ENCODE measurements at regions not wholly inside any gene's neighbourhood (a gene's known extent, or its start where the extent isn't known, plus 50 kb on each side); places are given as distances from the start of the nearest gene placed in this dataset.
A peak's percentile ranks its signal among the peaks of the same experiment; 100 is the strongest.

DNA sequence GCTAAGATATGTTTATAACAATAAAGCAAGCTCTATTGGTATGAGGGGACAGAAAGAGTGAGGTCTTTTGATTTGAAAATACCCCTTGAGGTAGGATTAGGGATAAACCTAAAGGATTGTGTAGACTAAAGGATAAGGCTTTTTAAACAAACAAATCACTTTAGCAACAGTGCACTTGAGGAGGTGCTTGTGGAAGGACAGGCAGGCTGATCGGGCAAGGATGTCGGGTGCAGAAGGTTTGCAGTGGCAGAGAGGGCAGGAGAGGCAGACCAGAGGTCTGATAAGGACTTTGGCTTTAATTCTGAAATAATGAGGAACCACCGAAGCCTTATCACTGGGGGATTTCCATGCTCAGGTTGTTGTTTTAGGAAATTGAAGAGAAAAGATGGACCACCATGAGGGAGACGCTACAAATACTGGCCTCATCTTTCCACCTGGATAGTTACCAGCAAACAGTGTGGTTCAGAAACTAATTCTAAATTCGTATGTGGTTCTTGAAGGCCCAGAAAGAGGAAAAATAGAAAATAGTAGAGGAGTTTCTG lies 119.5 kb upstream of the KLF6 start:
- no peak for DNase-seq

DNA sequence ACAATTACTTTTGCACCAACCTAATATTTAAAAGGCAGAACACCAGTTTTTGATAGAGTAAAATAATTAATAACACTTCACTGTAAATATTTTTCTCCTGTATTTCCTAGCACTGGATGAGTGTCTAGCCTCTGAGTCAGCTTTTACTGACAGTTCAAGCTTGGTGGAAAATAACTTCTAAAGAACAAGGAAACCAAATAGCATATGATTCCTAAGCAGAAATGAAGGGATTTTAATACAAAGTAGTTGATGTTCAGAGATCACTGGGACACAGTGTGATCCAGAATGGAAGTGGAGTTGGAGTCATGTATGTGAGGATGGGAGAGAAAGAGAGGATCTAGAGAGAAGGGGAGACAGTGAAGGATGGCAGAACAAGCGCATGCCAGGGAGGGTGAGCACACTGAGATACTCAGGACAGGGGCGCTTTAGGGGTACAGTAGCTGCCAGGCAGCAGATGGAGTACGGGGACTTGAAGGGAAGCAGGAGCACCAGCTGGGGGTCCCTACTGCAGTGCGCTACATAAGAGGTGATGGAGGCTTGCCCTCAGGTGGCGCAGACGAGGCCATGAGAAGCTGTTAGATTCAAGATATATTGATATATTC lies 117.9 kb upstream of the KLF6 start:
- DNase-seq, result no peak

DNA sequence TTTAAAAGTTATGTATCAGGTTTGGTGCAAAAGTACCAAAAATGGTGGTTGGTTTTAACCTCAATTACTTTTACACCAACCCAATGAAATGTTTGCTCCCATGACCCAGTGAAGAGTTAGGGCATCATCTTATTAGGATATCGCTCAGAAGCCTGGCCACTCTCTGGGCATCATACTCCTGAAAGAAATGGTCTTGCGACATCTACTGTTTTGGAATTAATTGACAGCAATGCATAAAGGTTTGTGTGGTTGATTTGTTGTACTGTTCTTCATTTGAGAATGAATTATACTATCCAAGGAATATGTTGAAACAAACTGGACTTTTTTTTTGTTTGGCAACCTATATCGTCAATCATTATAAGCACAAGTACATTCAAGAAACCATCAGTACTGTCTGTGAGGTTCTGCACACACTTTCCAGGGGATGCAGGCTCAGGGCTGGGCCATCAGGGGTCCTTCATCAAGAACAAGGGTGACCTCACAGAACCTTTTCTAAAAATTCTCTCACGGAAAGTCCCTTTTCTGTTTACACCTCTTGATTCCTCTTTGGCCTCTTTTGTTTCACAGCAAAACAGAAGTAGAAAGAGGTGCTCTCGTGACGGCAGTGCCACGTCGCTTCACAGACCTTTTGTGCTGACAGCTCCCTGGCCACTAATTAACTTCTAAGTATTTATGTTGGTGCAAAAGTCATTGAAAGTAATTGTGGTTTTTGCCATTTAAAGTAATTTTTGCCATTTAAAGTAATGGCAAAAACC lies 117.2 kb upstream of the KLF6 start:
- DNase-seq, result peak; percentile 39

DNA sequence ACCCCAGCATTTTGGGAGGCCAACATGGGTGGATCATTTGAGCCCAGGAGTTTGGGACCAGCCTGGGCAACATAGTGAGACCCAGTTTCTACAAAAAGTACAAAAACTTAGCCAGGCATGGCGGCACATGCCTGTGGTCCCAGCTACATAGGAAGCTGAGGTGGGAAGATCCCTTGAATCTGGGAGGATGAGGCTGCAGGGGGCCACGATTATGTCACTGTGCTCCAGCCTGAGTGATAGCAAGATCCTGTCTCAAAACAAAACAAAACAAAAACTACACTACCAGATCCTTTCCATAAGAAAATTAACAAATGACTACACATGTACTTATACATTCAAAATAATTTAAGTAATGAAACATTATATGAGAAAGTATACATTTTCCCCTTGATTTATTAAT lies 116.4 kb upstream of the KLF6 start:
- DNase-seq, result no peak

GRCh38 chr10:3900391-3900790 lies 115.4 kb upstream of the KLF6 start:
- DNase-seq, result no peak

GRCh38 chr10:3898821-3899220 lies 113.8 kb upstream of the KLF6 start:
- no peak for DNase-seq

DNA sequence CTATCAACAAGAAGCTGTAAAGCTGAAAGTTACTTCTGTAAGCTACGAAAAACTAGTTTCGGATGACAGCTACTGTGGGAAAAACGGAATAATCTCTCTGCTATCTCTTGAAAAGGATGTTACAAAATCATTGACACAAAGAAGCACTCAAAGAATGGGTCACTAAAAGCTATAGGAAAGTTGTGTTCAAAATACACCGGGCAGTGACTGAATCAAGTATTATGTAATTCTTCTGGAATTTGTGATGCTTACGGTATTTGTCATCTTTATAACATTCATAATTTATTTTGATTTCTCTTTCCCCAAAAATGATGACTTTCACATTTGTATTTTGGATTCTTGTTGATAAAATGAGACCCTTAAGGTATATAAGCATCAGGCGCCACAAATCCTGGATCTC lies 112.1 kb upstream of the KLF6 start:
- DNase-seq, result no peak

GRCh38 chr10:3896161-3896560 lies 111.2 kb upstream of the KLF6 start:
- no peak for DNase-seq

DNA sequence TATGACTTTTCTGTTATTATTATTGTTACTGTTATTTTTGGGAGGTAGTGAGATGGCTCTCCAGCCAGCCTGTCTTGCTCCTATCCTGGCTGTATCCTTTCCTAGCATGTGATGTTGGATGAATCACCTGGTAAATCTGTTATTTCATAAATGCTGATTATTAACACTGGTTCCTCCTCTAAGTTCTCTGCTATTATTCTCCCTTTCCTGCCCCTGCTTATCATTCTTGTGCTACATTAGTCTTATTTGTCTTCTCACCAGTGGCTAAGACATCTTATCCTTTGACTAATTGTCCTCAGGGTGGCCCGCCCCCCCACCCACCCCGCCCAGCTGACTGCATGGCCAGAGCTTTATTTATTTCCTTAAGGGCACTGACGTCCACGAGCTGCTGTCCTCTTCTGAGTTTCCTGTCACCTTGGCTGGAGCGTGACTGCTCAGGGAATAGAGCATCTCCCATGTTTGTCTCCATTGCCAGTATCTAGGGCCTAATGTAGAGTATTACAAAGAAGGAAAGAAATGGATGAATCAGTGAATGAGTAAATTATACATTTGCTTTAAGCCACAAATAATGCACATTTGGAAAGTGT lies 110.1 kb upstream of the KLF6 start:
- DNase-seq, result no peak

DNA sequence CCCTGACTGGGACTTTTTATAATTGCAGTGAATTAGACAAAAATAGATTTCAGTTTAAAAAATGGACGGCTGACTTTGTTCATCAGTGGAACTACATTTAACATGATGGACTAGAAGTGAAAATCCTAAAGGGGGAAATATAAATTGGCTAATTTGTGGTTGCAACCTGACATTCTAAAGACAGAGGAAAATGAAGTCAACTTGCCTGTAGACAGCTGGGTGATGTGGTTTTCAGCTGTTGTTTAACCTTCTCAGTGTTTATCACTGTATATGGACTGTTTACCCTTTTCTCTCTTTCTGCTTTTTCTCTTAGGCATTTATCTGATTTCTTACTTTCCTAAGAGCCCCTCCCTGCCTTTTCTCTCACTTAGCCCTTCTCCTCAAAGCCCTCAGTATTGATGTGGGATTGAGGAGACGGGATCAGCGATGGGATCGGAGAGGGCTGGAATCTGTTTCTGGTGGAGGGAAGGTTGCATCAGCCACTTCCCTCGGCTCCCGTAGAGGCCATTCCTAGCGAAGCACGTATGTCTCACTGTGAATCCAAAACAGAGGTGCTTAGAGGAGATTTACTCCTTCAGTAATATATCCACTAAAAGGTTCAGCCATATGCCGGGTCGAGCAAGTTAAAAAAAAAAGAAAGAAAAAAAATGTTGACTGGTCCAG lies 109.0 kb upstream of the KLF6 start:
- no peak for DNase-seq

GRCh38 chr10:3892440-3893425 lies 107.7 kb upstream of the KLF6 start:
- DNase-seq, result no peak

GRCh38 chr10:3891396-3891795 lies 106.4 kb upstream of the KLF6 start:
- DNase-seq, result no peak

GRCh38 chr10:3890602-3891352 lies 105.8 kb upstream of the KLF6 start:
- DNase-seq, result no peak

DNA sequence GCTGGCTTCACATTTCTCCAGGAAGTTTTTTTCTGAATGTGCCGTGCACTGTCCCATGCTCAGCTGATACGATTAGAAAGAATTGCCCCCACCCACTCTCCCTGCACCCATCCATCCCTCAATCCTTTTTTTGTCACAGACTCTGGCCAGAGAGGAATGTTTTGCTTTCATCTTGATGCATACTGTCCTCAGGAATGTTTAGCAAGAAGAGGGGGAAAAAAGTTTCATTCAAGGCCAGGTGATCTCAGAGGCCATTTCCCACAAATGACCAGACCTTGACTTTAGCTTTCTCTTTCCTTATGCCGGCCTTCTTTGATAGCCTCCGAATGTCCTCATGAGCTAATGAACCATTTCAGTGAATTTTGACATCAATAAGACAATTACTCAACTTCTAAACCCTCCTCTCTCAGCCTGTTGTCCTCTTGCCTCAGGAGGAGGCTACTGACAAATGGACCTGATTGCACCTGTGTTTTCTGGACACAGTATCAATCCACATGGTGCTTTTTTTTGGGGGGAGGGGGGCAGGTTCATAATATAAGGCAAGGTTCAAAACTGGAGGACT lies 105.0 kb upstream of the KLF6 start:
- DNase-seq, result no peak

DNA sequence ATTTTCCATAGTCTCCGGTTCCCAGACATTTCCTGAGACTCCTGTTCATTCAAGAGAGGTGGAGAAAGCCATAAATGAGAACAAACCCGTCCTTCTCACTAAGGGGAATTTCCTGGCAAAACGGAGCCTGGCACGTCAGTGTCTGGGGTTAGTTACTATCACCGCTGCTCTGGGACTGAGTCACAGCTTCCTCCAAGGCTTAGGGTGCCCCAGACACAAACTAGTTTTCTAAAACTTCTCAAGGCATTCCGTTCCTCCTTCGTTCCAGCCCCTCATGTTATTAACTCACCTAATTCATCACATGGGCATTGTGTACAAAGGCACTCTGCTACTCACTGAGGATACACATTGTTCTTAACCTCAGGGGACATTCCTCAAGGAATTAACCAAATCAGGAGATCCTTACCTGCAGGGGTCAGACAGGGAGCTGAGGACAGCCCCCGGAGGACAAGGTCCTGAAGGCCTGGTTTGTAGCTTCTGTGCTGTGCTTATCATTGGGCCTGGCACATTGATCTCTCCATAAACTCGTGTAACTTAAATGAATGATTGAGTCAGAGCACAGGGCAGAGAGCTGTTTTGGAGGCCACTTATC lies 103.0 kb upstream of the KLF6 start:
- DNase-seq, result peak; percentile 68

DNA sequence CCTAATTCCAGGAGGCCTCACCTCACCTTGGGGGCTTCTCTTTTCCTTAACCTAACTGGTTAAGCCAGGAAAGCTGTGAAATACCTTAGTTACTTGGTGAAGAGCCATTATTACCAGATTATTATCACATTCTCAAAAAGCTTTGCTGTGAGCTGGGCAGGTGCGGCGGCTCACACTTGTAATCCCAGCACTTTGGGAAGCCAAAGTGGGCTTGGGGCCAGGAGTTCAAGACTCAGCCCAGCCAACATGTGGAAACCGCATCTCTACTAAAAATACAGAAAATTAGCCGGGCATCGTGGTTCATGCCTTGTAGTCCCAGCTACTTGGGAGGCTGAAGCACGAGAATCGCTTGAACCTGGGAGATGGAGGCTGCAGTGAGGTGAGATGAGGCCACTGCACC lies 102.4 kb upstream of the KLF6 start:
- DNase-seq, result peak; percentile 50

DNA sequence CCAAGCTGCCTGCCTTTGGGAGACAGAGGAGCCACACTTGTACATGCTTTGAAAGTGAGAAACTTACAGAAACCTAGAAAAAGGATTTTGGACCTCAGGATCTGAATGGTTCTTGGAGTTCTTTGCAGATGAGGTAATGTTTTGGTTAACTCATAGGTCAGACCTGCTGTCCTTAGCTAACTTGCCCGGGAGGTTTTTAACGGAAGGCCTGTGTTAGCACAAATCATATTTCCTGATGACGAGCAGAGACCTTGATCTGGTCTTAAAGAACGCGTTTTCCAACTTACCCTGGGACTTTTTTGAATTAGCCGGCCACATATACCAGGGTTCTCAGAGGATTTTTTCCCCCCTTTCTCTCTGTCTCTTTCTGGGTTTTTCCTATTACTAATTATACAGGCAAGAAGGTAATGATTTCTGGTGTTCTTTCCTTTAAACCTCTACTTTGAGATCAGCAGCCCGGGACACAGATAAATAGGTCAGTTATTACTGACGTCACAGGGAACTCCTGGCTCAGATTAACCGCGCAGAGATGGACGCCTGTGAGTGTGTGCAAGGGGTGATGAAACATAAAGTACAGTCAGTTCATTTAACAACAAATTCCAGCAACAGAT lies 101.7 kb upstream of the KLF6 start:
- no peak for DNase-seq

GRCh38 chr10:3886191-3886590 lies 101.2 kb upstream of the KLF6 start:
- DNase-seq, result no peak

GRCh38 chr10:3882855-3883254 lies 97.8 kb upstream of the KLF6 start:
- DNase-seq, result no peak

DNA sequence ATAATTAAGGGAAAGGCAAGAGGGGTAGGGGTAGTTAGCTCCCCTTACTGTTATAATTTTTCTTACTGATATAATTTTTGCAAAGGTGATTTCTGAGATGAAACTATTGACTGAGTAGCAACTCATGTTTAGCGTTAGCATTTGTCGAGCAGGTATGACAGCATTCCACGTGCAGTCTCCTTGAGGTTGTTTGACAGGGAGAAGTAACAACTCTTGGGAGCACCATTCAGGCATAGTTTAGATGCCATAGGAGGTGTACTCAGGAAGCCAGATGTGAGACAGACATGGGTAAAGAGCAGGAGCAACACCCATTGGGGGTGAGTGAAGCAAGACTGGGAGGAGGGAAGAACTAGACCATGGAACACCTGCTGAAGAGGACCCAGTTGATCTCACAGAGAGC lies 96.6 kb upstream of the KLF6 start:
- no peak for DNase-seq
